Ishikawa (cell line): ENCODE measurements at regions not wholly inside any gene's neighbourhood (a gene's known extent, or its start where the extent isn't known, plus 50 kb on each side); places are given as distances from the start of the nearest gene placed in this dataset.

Source experiments
- CEBPB ChIP-seq: IDR thresholded peaks from 2 replicates; pipeline ENCODE4 v1.6.1; 2012
- CREB1 ChIP-seq: IDR thresholded peaks from 2 replicates; pipeline ENCODE4 v1.6.1; 2012; ENCODE audit warnings: low read depth
- EGR1 ChIP-seq: IDR thresholded peaks from 2 replicates; pipeline ENCODE4 v1.6.1; 2012
- EP300 ChIP-seq: IDR thresholded peaks from 2 replicates; pipeline ENCODE4 v1.6.1; 2012; ENCODE audit warnings: borderline replicate concordance
- FOXM1 ChIP-seq: IDR thresholded peaks from 2 replicates; pipeline ENCODE4 v1.6.1; 2012; ENCODE audit warnings: low read depth, borderline replicate concordance
- MAX ChIP-seq: IDR thresholded peaks from 2 replicates; pipeline ENCODE4 v1.6.1; 2012
- NFIC ChIP-seq: IDR thresholded peaks from 2 replicates; pipeline ENCODE4 v1.6.1; 2012
- RAD21 ChIP-seq: IDR thresholded peaks from 2 replicates; pipeline ENCODE4 v1.6.1; 2012; ENCODE audit warnings: low read depth
- REST ChIP-seq: IDR thresholded peaks from 2 replicates; pipeline ENCODE4 v1.6.1; 2012; ENCODE audit warnings: low read depth, mild to moderate bottlenecking
- TAF1 ChIP-seq: IDR thresholded peaks from 2 replicates; pipeline ENCODE4 v1.6.1; 2012; ENCODE audit warnings: low read depth, mild to moderate bottlenecking
- TCF12 ChIP-seq: IDR thresholded peaks from 2 replicates; pipeline ENCODE4 v1.6.1; 2012; ENCODE audit warnings: low read depth
- TEAD4 ChIP-seq: IDR thresholded peaks from 2 replicates; pipeline ENCODE4 v1.6.1; 2012
- USF1 ChIP-seq: IDR thresholded peaks from 2 replicates; pipeline ENCODE4 v1.6.1; 2012
- YY1 ChIP-seq: IDR thresholded peaks from 2 replicates; pipeline ENCODE4 v1.6.1; 2012; ENCODE audit warnings: low read depth
- ZBTB7A ChIP-seq: IDR thresholded peaks from 2 replicates; pipeline ENCODE4 v1.6.1; 2012; ENCODE audit warnings: low read depth

GRCh38 chr5:56337715-56338319 is 104.7 kb upstream of the ANKRD55 start:
- no peak for TF ChIP-seq REST
- TF ChIP-seq CEBPB: no peak
- no peak for TF ChIP-seq USF1
- TF ChIP-seq TAF1: no peak
- TF ChIP-seq CREB1: no peak
- TF ChIP-seq FOXM1: no peak
- no peak for TF ChIP-seq TEAD4
- no peak for TF ChIP-seq EP300

- TF ChIP-seq TEAD4 (no peak), REST (no peak), MAX (no peak), CEBPB (no peak), ZBTB7A (no peak), CREB1 (no peak), USF1 (no peak), TAF1 (no peak), TCF12 (no peak), FOXM1 (no peak), EGR1 (no peak), EP300 (no peak), RAD21 (no peak), NFIC (no peak)
Observed at GRCh38 chr5:56335212-56335611, 102.1 kb upstream of the ANKRD55 start.

DNA sequence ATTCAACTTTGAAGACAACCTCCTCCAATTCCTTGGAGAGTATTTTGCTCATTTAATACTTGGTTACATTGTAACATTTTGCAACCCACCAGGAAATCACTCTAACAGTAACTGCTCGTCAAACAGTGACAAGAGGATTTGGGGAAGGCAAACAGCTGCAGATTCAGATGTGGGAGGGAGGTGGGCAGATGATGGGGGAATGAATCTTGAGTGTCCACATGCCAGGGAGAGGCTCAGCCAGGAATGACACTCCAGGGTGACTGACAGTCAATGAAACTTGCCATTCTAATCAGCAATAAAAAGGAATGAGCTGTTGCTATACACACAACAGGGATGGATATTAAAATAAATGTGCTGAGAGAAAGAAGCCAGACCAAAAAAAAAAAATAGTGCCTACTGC is 97.7 kb upstream of the ANKRD55 start:
- TF ChIP-seq USF1 (no peak), CEBPB (no peak), EGR1 (no peak), YY1 (no peak), EP300 (no peak), CREB1 (no peak), RAD21 (no peak), TCF12 (no peak), NFIC (no peak), MAX (no peak), ZBTB7A (no peak), TAF1 (no peak), FOXM1 (no peak), REST (no peak), TEAD4 (no peak)

- TF ChIP-seq TAF1 (no peak), NFIC (no peak), USF1 (no peak), EGR1 (no peak), CEBPB (no peak), TCF12 (no peak), MAX (no peak), CREB1 (no peak), REST (no peak), TEAD4 (no peak), RAD21 (no peak), FOXM1 (no peak), ZBTB7A (no peak), YY1 (no peak), EP300 (no peak)
Observed at GRCh38 chr5:56330167-56330566, 97.0 kb upstream of the ANKRD55 start.
